Mononuclear cell (primary cell): ENCODE measurements at regions not wholly inside any gene's neighbourhood (a gene's known extent, or its start where the extent isn't known, plus 50 kb on each side); places are given as distances from the start of the nearest gene placed in this dataset.
"Not testable (repeated sequence)": the region's sequence is repeated elsewhere in the genome, so short reads cannot be mapped to it uniquely, and the experiment has no call there.

ENCODE experiments used
- H3K27me3 ChIP-seq: 2 replicates; pipeline ENCODE4 v1.6.0; 2011; ENCODE audit warnings: low read length, control low read depth; ENCODE audit not compliant: insufficient read depth
- H3K4me1 ChIP-seq: 2 replicates; pipeline ENCODE4 v1.5.1; 2011; ENCODE audit warnings: mild to moderate bottlenecking, low read length, control low read depth; ENCODE audit not compliant: insufficient read depth
- H3K4me3 ChIP-seq: 2 replicates; pipeline ENCODE4 v1.5.1; 2011; ENCODE audit warnings: mild to moderate bottlenecking, low read length, moderate library complexity
- H3K9me3 ChIP-seq: 2 replicates; pipeline ENCODE4 v1.5.1; 2011; ENCODE audit warnings: low read depth, mild to moderate bottlenecking, control low read depth, low read length

- Histone ChIP-seq H3K9me3 (no peaks in the 10 kb centered on the region), H3K4me3 (no peak overlapping the region), H3K27me3 (no peaks in the 10 kb centered on the region), H3K4me1 (no peaks in the 10 kb centered on the region)
These were observed 166.0 kb downstream of the VEGFA start for GRCh38 chr6:43935921-43936439.

- no peaks in the 10 kb centered on the region for H3K4me1 ChIP-seq
- H3K4me3 ChIP-seq: no peak overlapping the region
- H3K27me3 ChIP-seq: no peaks in the 10 kb centered on the region
- no peaks in the 10 kb centered on the region for H3K9me3 ChIP-seq
These were observed 165.0 kb downstream of the VEGFA start for GRCh38 chr6:43934803-43935602.

GRCh38 chr6:43934183-43934802, 164.3 kb downstream of the VEGFA start:
- H3K9me3 ChIP-seq: no peaks in the 10 kb centered on the region
- H3K4me3 ChIP-seq: no peak overlapping the region
- H3K4me1 ChIP-seq: no peaks in the 10 kb centered on the region
- H3K27me3 ChIP-seq: no peaks in the 10 kb centered on the region

- Histone ChIP-seq H3K4me1 (peaks cover 1% of the 10 kb centered on the region), H3K9me3 (no peaks in the 10 kb centered on the region), H3K27me3 (no peaks in the 10 kb centered on the region), H3K4me3 (no peak overlapping the region)
These were observed 163.3 kb downstream of the VEGFA start for GRCh38 chr6:43933148-43933885.

- H3K4me3 ChIP-seq: no peak overlapping the region
- H3K4me1 ChIP-seq: peaks cover 9% of the 10 kb centered on the region
- H3K9me3 ChIP-seq: no peaks in the 10 kb centered on the region
- H3K27me3 ChIP-seq: no peaks in the 10 kb centered on the region
These were observed 162.5 kb downstream of the VEGFA start for GRCh38 chr6:43932259-43933147.

- H3K4me1 ChIP-seq: peaks cover 15% of the 10 kb centered on the region
These were observed 161.2 kb downstream of the VEGFA start for GRCh38 chr6:43931201-43931600.

GRCh38 chr6:43930440-43931154, 160.6 kb downstream of the VEGFA start:
- Histone ChIP-seq H3K4me1 (peaks cover 15% of the 10 kb centered on the region), H3K4me3 (no peak overlapping the region), H3K9me3 (no peaks in the 10 kb centered on the region), H3K27me3 (no peaks in the 10 kb centered on the region)

More at GRCh38 chr6:43931201-43931600, 161.2 kb downstream of the VEGFA start:
- Histone ChIP-seq H3K27me3 (no peaks in the 10 kb centered on the region), H3K9me3 (no peaks in the 10 kb centered on the region), H3K4me3 (no peak overlapping the region)

GRCh38 chr6:43929511-43929910, 159.5 kb downstream of the VEGFA start:
- Histone ChIP-seq H3K27me3 (no peaks in the 10 kb centered on the region), H3K4me3 (no peak overlapping the region), H3K4me1 (peaks cover 17% of the 10 kb centered on the region), H3K9me3 (no peaks in the 10 kb centered on the region)

- Histone ChIP-seq H3K4me3 (no peak overlapping the region), H3K9me3 (no peaks in the 10 kb centered on the region), H3K27me3 (no peaks in the 10 kb centered on the region), H3K4me1 (peaks cover 31% of the 10 kb centered on the region)
These were observed 157.7 kb downstream of the VEGFA start for GRCh38 chr6:43927532-43928210.

- no peaks in the 10 kb centered on the region for H3K9me3 ChIP-seq
- no peak overlapping the region for H3K4me3 ChIP-seq
- H3K4me1 ChIP-seq: peaks cover 31% of the 10 kb centered on the region
- H3K27me3 ChIP-seq: no peaks in the 10 kb centered on the region
These were observed 156.9 kb downstream of the VEGFA start for GRCh38 chr6:43926634-43927531.

GRCh38 chr6:43925636-43926139, 155.7 kb downstream of the VEGFA start:
- H3K4me3 ChIP-seq, H3K27me3 ChIP-seq: not testable (repeated sequence)
- peaks cover 31% of the 10 kb centered on the region for H3K4me1 ChIP-seq

GRCh38 chr6:43924222-43924702, 154.3 kb downstream of the VEGFA start:
- no peaks in the 10 kb centered on the region for H3K27me3 ChIP-seq
- no peaks in the 10 kb centered on the region for H3K9me3 ChIP-seq
- no peak overlapping the region for H3K4me3 ChIP-seq
- H3K4me1 ChIP-seq: peaks cover 31% of the 10 kb centered on the region

More at GRCh38 chr6:43925636-43926139, 155.7 kb downstream of the VEGFA start:
- not testable (repeated sequence) for H3K9me3 ChIP-seq
